Choroid plexus epithelial cell (primary cell): ENCODE measurements at regions not wholly inside any gene's neighbourhood (a gene's known extent, or its start where the extent isn't known, plus 50 kb on each side); places are given as distances from the start of the nearest gene placed in this dataset.
"Not testable (repeated sequence)": the region's sequence is repeated elsewhere in the genome, so short reads cannot be mapped to it uniquely, and the experiment has no call there.

Experiments used
- DNase-seq: peaks from one replicate; pipeline ENCODE4 v3.0.0-alpha.2; 2010; ENCODE audit warnings: low read depth
- H3K4me3 ChIP-seq: 2 replicates; pipeline ENCODE4 v1.5.1; 2011; ENCODE audit warnings: low read depth, mild to moderate bottlenecking, control low read depth, low read length, moderate library complexity
- TF ChIP-seq, protein P1 (sequence below): conservative IDR thresholded peaks from 2 replicates; pipeline ENCODE4 v1.5.1; 2011; ENCODE audit warnings: low read depth, mild to moderate bottlenecking, control low read depth, inconsistent platforms, low read length, moderate library complexity

DNA sequence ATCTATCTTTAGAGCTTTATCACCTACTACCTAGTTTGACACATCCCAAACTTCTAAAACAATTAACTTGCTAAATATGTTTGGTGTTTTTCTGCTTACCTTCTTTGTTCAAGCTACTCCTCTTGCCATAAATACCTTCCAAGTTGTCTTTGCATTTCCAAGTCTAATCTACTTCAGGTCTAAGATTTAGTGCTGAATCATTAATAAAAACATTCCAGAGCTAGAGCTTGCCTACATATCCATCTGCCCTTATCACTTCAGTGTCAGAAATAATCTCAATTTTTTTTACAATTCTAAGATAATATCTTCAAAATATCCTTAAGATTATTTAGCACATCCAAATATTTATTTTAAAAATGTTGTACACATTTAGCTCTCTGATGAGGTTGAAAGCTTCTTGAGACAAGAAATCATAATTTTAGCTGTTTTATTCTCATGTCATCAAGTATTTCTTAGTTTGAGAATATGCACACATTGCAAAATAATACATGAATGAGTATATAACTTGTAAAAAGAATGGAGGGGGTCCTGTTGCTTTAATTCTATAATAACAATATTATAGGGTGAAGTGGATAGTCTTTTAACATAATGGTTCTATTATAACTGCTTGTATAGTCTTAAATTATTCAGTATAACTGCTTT is 466.3 kb downstream of the SEMA3D start:
- peak; percentile 51 for DNase-seq
- TF ChIP-seq, protein P1, sequence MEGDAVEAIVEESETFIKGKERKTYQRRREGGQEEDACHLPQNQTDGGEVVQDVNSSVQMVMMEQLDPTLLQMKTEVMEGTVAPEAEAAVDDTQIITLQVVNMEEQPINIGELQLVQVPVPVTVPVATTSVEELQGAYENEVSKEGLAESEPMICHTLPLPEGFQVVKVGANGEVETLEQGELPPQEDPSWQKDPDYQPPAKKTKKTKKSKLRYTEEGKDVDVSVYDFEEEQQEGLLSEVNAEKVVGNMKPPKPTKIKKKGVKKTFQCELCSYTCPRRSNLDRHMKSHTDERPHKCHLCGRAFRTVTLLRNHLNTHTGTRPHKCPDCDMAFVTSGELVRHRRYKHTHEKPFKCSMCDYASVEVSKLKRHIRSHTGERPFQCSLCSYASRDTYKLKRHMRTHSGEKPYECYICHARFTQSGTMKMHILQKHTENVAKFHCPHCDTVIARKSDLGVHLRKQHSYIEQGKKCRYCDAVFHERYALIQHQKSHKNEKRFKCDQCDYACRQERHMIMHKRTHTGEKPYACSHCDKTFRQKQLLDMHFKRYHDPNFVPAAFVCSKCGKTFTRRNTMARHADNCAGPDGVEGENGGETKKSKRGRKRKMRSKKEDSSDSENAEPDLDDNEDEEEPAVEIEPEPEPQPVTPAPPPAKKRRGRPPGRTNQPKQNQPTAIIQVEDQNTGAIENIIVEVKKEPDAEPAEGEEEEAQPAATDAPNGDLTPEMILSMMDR: no peak

DNA sequence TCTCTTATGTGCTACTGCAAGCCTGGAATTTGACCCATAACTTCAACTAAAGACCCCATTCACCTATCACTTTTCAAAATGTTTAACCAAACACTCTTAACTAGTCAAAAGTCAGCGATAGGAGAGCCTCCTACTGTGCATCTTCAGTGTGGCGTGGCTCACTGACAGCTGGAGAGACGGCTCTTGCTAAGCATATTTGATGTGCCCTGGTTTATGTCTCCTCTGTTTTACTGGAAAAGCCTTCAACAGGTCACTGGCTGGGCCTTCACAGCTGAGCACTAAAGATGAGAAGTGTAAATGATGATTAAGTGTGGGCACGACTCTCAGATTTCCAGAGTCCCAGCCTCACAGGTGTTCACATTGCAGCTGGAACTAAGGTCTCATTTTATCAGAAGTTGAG is 472.1 kb downstream of the SEMA3D start:
- no peak overlapping the region for H3K4me3 ChIP-seq
- TF ChIP-seq, protein P1: no peak
- DNase-seq: peak; percentile 51

More for the DNA sequence above, 466.3 kb downstream of the SEMA3D start:
- H3K4me3 ChIP-seq: peak overlapping the region; percentile 31

DNA sequence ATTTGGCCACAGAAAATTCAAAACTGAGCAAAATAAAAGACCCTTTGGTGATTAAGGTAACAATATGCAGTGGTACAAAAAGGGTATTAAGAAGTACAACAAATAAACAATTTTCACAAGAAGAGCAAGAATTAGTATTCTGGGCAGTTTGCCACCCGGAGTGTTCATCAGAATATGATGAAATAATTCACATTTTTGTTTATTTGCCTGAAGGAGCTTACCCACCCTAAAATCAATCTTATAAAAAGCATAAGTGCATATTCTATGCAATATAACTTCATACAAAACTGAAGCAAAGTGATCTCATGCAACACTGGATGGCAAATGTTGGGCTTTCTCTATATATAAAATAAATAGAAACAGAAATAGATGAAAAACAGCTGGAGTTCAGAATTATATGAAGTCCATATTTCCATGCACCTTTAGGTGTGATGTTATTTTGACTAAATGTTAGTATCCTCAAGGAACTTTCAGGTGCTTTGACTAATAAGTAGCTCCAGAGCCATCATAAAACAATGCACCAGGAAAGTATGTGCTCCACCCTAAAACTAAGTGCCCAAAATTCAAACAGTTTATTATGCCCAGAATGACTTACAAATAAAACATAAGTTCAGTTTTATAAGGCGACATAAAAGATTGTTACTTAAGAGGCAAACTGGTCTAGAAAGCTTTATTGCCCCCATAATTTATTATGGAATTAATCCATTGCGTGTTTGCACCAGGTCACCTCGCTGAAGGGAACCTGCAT is 474.3 kb downstream of the SEMA3D start:
- no peak overlapping the region for H3K4me3 ChIP-seq
- TF ChIP-seq, protein P1: no peak
- DNase-seq: peak; percentile 55

DNA sequence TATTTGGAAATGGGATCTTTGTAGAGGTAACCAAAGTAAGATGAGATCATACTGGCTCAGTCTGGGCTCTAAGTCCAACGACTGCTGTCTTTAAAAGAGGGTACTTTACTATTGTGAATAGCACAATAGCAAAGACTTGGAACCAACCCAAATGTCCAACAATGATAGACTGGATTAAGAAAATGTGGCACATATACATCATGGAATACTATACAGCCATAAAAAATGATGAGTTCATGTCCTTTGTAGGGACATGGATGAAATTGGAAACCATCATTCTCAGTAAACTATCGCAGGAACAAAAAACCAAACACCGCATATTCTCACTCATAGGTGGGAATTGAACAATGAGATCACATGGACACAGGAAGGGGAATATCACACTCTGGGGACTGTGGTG is 476.3 kb downstream of the SEMA3D start:
- DNase-seq, H3K4me3 ChIP-seq: not testable (repeated sequence)

DNA sequence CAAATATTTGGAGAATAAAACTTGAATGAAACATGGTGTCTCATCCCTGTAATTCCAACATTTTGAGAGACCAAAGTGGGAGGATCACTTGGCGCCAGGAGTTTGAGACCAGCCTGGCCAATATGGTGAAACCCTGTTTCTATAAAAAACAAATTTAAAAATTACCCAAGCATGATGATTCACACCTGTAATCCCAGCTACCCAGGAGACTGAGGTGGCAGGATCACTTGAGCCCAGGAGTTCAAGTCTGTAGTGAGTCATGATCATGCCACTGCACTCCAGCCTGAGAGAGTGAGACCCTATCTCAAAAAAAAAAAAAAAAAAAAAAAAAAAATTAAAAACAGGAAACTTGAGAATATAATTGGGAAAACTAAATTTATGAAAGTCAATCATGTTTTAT is 481.1 kb downstream of the SEMA3D start:
- H3K4me3 ChIP-seq: no peak overlapping the region
- TF ChIP-seq, protein P1: no peak
- DNase-seq: no peak

DNA sequence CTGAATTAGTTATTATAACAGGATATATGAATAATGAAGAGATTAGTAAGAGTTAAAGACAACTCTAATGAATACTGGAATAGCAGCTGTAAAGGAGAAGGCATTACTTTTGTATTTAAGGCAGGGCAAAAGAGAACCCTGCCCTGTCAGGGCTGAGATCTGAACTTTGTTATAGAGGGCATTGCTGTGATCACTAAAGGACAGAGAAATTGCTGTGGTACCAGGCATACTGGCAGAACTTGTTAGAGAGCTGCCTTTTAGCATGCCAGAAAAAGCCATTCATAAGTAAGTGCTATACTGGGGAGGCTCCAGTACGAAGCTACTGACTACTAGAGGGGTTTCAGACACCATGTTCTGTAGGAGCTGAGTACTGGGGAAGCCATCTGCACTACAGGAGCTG is 481.8 kb downstream of the SEMA3D start:
- no peak for DNase-seq
- TF ChIP-seq, protein P1: no peak
- no peak overlapping the region for H3K4me3 ChIP-seq

DNA sequence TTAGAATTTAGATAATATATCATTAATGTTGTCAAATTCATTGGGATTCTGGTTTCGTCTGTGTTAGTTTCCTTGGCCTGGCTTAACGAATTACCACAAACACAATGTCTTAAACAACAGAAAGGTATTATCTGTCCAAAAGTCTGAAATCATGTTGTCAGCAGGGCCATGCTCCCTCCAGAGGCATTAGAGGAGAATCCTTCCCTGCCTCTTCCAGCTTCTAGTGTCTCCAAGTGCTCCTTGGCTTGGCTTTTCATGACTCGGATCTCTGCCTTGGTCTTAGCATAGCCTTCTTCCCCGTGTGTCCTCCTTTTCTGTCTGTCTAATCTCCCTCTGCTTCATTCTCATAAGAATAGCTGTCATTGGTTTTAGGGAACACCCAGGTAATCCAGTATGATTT is 482.5 kb downstream of the SEMA3D start:
- H3K4me3 ChIP-seq: no peak overlapping the region
- DNase-seq: no peak
- TF ChIP-seq, protein P1: no peak
